ENCODE measurements at regions not wholly inside any gene's neighbourhood (a gene's known extent, or its start where the extent isn't known, plus 50 kb on each side); places are given as distances from the start of the nearest gene placed in this dataset.

GRCh38 chr18:26710470-26711096 is 154.9 kb downstream of the AQP4 start:
- ChIA-PET CTCF (no interaction called here), POLR2A (no interaction called here)
- no peak for TF ChIP-seq CTCF (IDR thresholded peaks at IDR 0.05; ENCODE audit: insufficient read depth, low read depth, low read length)
- no peak overlapping the region for H3K4me3 ChIP-seq (ENCODE audit: low read depth, low read length)
- H3K27me3 ChIP-seq (ENCODE audit: control insufficient read depth, insufficient read depth, low read length): no peaks in the 10 kb centered on the region
- DNase-seq (ENCODE audit: low read depth): no peak
- H3K36me3 ChIP-seq (ENCODE audit: control insufficient read depth, insufficient read depth, low read length): no peaks in the 10 kb centered on the region

- Histone ChIP-seq H3K4me3 (ENCODE audit: low read depth, low read length) (no peak overlapping the region), H3K36me3 (ENCODE audit: control insufficient read depth, insufficient read depth, low read length) (no peaks in the 10 kb centered on the region), H3K27me3 (ENCODE audit: control insufficient read depth, insufficient read depth, low read length) (no peaks in the 10 kb centered on the region)
- DNase-seq (ENCODE audit: low read depth): no peak
- ChIA-PET POLR2A (no interaction called here), CTCF (no interaction called here)
- TF ChIP-seq CTCF (IDR thresholded peaks at IDR 0.05; ENCODE audit: insufficient read depth, low read depth, low read length): no peak
Observed at GRCh38 chr18:26709897-26710296, 155.6 kb downstream of the AQP4 start.

GRCh38 chr18:26708806-26709716 is 156.4 kb downstream of the AQP4 start:
- no peaks in the 10 kb centered on the region for H3K36me3 ChIP-seq (ENCODE audit: control insufficient read depth, insufficient read depth, low read length)
- H3K27me3 ChIP-seq (ENCODE audit: control insufficient read depth, insufficient read depth, low read length): no peaks in the 10 kb centered on the region
- no peak overlapping the region for H3K4me3 ChIP-seq (ENCODE audit: low read depth, low read length)
- CTCF ChIA-PET: interaction anchor here (1.4 kb wide), 1 partner anchor 42 kb away, joined by 3 read pairs; no protein-coding TSS in a partner anchor
- no peak for DNase-seq (ENCODE audit: low read depth)
- POLR2A ChIA-PET: no interaction called here
- TF ChIP-seq CTCF (IDR thresholded peaks at IDR 0.05; ENCODE audit: insufficient read depth, low read depth, low read length): no peak

GRCh38 chr18:26706911-26707351 is 158.6 kb downstream of the AQP4 start:
- DNase-seq (ENCODE audit: low read depth): no peak
- no peak for TF ChIP-seq CTCF (IDR thresholded peaks at IDR 0.05; ENCODE audit: insufficient read depth, low read depth, low read length)
- H3K36me3 ChIP-seq (ENCODE audit: control insufficient read depth, insufficient read depth, low read length): no peaks in the 10 kb centered on the region
- POLR2A ChIA-PET: no interaction called here
- no peaks in the 10 kb centered on the region for H3K27me3 ChIP-seq (ENCODE audit: control insufficient read depth, insufficient read depth, low read length)
- CTCF ChIA-PET: no interaction called here
- H3K4me3 ChIP-seq (ENCODE audit: low read depth, low read length): no peak overlapping the region

- Histone ChIP-seq H3K4me3 (ENCODE audit: low read depth, low read length) (no peak overlapping the region), H3K27me3 (ENCODE audit: control insufficient read depth, insufficient read depth, low read length) (no peaks in the 10 kb centered on the region), H3K36me3 (ENCODE audit: control insufficient read depth, insufficient read depth, low read length) (no peaks in the 10 kb centered on the region)
- DNase-seq (ENCODE audit: low read depth): no peak
- ChIA-PET CTCF (interaction anchor here (0.5 kb wide), 1 partner anchor 17 kb away, joined by 3 read pairs; no protein-coding TSS in a partner anchor), POLR2A (no interaction called here)
- no peak for TF ChIP-seq CTCF (IDR thresholded peaks at IDR 0.05; ENCODE audit: insufficient read depth, low read depth, low read length)
Observed at GRCh38 chr18:26705757-26706156, 157.4 kb upstream of the KCTD1 start.
